ENCODE measurements at regions not wholly inside any gene's neighbourhood (a gene's known extent, or its start where the extent isn't known, plus 50 kb on each side); places are given as distances from the start of the nearest gene placed in this dataset.

GRCh38 chr2:175750195-175750594 lies 251.9 kb downstream of the LNPK start:
- Histone ChIP-seq H3K27ac (ENCODE audit: low read depth, low read length) (no peak overlapping the region), H3K4me1 (ENCODE audit: control insufficient read depth in 1 of 2, insufficient read depth in 2 of 2, low read length in 2 of 2) (no peaks in the 10 kb centered on the region), H3K4me2 (ENCODE audit: low read length) (no peak overlapping the region), H3K9me3 (ENCODE audit: control insufficient read depth in 1 of 2, insufficient read depth in 1 of 2, low read depth in 1 of 2, low read length in 2 of 2) (no peaks in the 10 kb centered on the region), H3K36me3 (ENCODE audit: control insufficient read depth in 1 of 2, insufficient read depth in 2 of 2, low read length in 2 of 2) (no peaks in the 10 kb centered on the region), H3K27me3 (ENCODE audit: insufficient read depth, low read length) (no peaks in the 10 kb centered on the region), H2AFZ (ENCODE audit: low read depth, low read length, poor library complexity, severe bottlenecking) (no peak overlapping the region), H4K20me1 (ENCODE audit: insufficient read depth) (no peaks in the 10 kb centered on the region), H3K79me2 (ENCODE audit: insufficient read depth, low read length) (no peaks in the 10 kb centered on the region), H3K4me3 (replicated peaks in 1 of 2; ENCODE audit: low read depth in 1 of 2, low read length in 2 of 2) (no peak overlapping the region), H3K9ac (ENCODE audit: low read length) (no peak overlapping the region), H3K9me2 (ENCODE audit: insufficient read depth) (no peaks in the 10 kb centered on the region)
- TF ChIP-seq EGR1 (IDR thresholded peaks at IDR 0.05; ENCODE audit: low read depth) (no peak), MAX (IDR thresholded peaks at IDR 0.05) (no peak), ZNF274 (IDR thresholded peaks at IDR 0.05; ENCODE audit: low read depth, low read length) (no peak), FOSL1 (IDR thresholded peaks at IDR 0.05; ENCODE audit: low read depth) (no peak), RAD21 (IDR thresholded peaks at IDR 0.05; ENCODE audit: low read depth) (no peak), CTCF (IDR thresholded peaks at IDR 0.05 in 2 of 3, conservative IDR thresholded peaks at IDR 0.05 in 1 of 3; ENCODE audit: borderline replicate concordance in 1 of 3, insufficient read depth in 1 of 3, low read depth in 2 of 3, low read length in 2 of 3) (no peak), ZBTB33 (IDR thresholded peaks at IDR 0.05; ENCODE audit: extremely low read depth, insufficient replicate concordance, low read length) (no peak), ZFX (IDR thresholded peaks at IDR 0.05) (no peak), SIN3A (IDR thresholded peaks at IDR 0.05; ENCODE audit: low read depth) (no peak), EZH2phosphoT487 (IDR thresholded peaks at IDR 0.05; ENCODE audit: borderline replicate concordance) (no peak), TCF7L2 (IDR thresholded peaks at IDR 0.05; ENCODE audit: borderline replicate concordance, extremely low read depth, insufficient read depth, insufficient read length) (no peak), EZH2 (IDR thresholded peaks at IDR 0.05) (no peak), ELF1 (IDR thresholded peaks at IDR 0.05; ENCODE audit: borderline replicate concordance, low read depth) (no peak), JUND (IDR thresholded peaks at IDR 0.05) (no peak), REST (IDR thresholded peaks at IDR 0.05; ENCODE audit: low read depth) (no peak), CEBPB (IDR thresholded peaks at IDR 0.05; ENCODE audit: low read depth) (no peak)
- ATAC-seq, result no peak
- POLR2A ChIA-PET, result no interaction called here
- intact Hi-C loops (cut with micrococcal nuclease), result no loop called here
- no peak for DNase-seq (ENCODE audit: low read depth, low spot score)
- CTCF ChIA-PET, result no interaction called here
- no TSS peak for BruUV-seq (replicated peaks)
- RAD21 ChIA-PET (ENCODE audit: low non-redundant PET in 1 of 2, low total read pairs in 2 of 2, uncharacterized antibody in 2 of 2, unreplicated experiment in 2 of 2), result no interaction called here
